HL-60 (cell line): ENCODE measurements at regions not wholly inside any gene's neighbourhood (a gene's known extent, or its start where the extent isn't known, plus 50 kb on each side); places are given as distances from the start of the nearest gene placed in this dataset.

Experiments
- DNase-seq, 2 experiments: peaks; one replicate each; pipeline ENCODE4 v3.0.0-alpha.2; 2010 to 2020; ENCODE audit warnings: low read depth in 1 of 2, low spot score in 1 of 2
- H3K27ac ChIP-seq: fragments of 250-450 bp; sonication (Bioruptor Pico); replicated peaks from 2 replicates; pipeline ENCODE4 v1.5.1; 2020; ENCODE audit warnings: mild to moderate bottlenecking, moderate library complexity
- H3K27me3 ChIP-seq: fragments of 250-450 bp; sonication (Bioruptor Pico); 2 replicates; pipeline ENCODE4 v1.5.1; 2021; ENCODE audit warnings: mild to moderate bottlenecking, moderate library complexity; ENCODE audit not compliant: insufficient read depth, poor library complexity, severe bottlenecking
- H3K4me3 ChIP-seq: replicated peaks from 2 replicates; pipeline ENCODE4 v1.5.1; 2011; ENCODE audit warnings: mild to moderate bottlenecking, control low read depth, low read length; ENCODE audit not compliant: insufficient read depth
- SPI1 ChIP-seq: IDR thresholded peaks from 2 replicates; pipeline ENCODE4 v1.6.1; 2012; ENCODE audit warnings: low read depth, mild to moderate bottlenecking, borderline replicate concordance
- TF ChIP-seq, protein P1 (sequence below): IDR thresholded peaks from 2 replicates; pipeline ENCODE4 v1.6.1; 2012; ENCODE audit warnings: low read depth; ENCODE audit not compliant: insufficient replicate concordance

DNA sequence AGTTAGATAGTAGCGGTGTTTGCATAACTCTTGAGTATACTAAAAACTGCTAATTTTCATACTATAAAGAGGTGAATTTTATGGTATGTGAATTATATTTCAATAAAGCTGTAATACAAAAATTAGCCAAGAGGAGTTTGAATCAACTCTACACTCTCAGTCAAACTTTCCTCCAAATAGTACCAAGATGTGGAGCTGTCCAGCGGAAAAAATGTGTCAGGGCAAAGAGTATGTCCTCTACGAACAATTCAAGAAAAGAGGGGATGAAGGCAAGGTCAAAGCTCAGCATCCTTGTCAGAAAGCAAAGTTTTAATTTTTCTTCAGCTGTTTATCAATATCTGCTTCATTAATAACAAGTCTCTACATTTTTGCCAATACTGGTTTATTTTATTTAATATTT is 51.8 kb upstream of the CDC14C start:
- DNase-seq: no peak
- no peak for TF ChIP-seq SPI1
- TF ChIP-seq, protein P1, sequence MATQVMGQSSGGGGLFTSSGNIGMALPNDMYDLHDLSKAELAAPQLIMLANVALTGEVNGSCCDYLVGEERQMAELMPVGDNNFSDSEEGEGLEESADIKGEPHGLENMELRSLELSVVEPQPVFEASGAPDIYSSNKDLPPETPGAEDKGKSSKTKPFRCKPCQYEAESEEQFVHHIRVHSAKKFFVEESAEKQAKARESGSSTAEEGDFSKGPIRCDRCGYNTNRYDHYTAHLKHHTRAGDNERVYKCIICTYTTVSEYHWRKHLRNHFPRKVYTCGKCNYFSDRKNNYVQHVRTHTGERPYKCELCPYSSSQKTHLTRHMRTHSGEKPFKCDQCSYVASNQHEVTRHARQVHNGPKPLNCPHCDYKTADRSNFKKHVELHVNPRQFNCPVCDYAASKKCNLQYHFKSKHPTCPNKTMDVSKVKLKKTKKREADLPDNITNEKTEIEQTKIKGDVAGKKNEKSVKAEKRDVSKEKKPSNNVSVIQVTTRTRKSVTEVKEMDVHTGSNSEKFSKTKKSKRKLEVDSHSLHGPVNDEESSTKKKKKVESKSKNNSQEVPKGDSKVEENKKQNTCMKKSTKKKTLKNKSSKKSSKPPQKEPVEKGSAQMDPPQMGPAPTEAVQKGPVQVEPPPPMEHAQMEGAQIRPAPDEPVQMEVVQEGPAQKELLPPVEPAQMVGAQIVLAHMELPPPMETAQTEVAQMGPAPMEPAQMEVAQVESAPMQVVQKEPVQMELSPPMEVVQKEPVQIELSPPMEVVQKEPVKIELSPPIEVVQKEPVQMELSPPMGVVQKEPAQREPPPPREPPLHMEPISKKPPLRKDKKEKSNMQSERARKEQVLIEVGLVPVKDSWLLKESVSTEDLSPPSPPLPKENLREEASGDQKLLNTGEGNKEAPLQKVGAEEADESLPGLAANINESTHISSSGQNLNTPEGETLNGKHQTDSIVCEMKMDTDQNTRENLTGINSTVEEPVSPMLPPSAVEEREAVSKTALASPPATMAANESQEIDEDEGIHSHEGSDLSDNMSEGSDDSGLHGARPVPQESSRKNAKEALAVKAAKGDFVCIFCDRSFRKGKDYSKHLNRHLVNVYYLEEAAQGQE: peak; percentile 79
- no peak overlapping the region for H3K4me3 ChIP-seq
- no peak overlapping the region for H3K27ac ChIP-seq
- no peaks in the 10 kb centered on the region for H3K27me3 ChIP-seq
